ENCODE measurements at regions not wholly inside any gene's neighbourhood (a gene's known extent, or its start where the extent isn't known, plus 50 kb on each side); places are given as distances from the start of the nearest gene placed in this dataset.

DNA sequence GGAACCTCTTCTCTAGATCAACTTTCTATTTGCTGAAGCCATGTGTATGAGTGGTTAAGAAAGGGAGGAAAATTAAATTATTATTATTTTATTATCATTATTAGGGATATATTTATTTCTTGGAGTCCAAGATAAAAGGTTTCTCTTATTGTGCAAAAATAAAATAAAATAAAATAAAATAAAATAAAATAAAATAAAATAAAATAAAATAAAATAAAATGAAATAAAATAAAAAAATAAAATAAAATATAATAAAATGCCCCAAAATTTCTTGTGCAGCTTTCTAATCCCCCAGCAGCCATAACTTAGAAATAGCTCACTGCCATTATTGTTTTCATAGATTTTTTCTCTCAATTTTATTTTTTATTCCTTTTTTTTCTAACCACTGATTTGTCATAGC lies 526.8 kb downstream of the VGLL3 start:
- intact Hi-C loops (cut with micrococcal nuclease) = no loop called here
- H3K27ac ChIP-seq (ENCODE audit: low read length in 2 of 2) = no peak overlapping the region
- no peak overlapping the region for H3K4me3 Mint-ChIP-seq
- CTCF ChIA-PET = no interaction called here
- H4K20me1 ChIP-seq (ENCODE audit: control insufficient read depth, insufficient read depth, low read length, poor library complexity, severe bottlenecking) = no peaks in the 10 kb centered on the region
- DNase-seq (no peak), ATAC-seq (ENCODE audit: low read depth) (no peak)
- no peaks in the 10 kb centered on the region for H3K79me2 ChIP-seq (ENCODE audit: control insufficient read depth, insufficient read depth, low read length)
- no peak overlapping the region for H3K27ac Mint-ChIP-seq
- no peak overlapping the region for H3K9ac ChIP-seq (ENCODE audit: low read length)
- no peak for TF ChIP-seq EZH2 (IDR thresholded peaks at IDR 0.05; ENCODE audit: borderline replicate concordance, insufficient read depth, low read depth, low read length, poor library complexity, severe bottlenecking)
- TF ChIP-seq, protein P1, sequence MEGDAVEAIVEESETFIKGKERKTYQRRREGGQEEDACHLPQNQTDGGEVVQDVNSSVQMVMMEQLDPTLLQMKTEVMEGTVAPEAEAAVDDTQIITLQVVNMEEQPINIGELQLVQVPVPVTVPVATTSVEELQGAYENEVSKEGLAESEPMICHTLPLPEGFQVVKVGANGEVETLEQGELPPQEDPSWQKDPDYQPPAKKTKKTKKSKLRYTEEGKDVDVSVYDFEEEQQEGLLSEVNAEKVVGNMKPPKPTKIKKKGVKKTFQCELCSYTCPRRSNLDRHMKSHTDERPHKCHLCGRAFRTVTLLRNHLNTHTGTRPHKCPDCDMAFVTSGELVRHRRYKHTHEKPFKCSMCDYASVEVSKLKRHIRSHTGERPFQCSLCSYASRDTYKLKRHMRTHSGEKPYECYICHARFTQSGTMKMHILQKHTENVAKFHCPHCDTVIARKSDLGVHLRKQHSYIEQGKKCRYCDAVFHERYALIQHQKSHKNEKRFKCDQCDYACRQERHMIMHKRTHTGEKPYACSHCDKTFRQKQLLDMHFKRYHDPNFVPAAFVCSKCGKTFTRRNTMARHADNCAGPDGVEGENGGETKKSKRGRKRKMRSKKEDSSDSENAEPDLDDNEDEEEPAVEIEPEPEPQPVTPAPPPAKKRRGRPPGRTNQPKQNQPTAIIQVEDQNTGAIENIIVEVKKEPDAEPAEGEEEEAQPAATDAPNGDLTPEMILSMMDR (IDR thresholded peaks at IDR 0.05) = no peak
- no peaks in the 10 kb centered on the region for H3K4me1 Mint-ChIP-seq
- no peaks in the 10 kb centered on the region for H3K27me3 ChIP-seq (replicated peaks in 1 of 4; ENCODE audit: control extremely low read depth in 1 of 4, control insufficient read depth in 3 of 4, insufficient read depth in 4 of 4, low read length in 3 of 4)
- H3K4me1 ChIP-seq (ENCODE audit: control insufficient read depth in 2 of 2, insufficient read depth in 2 of 2, low read length in 2 of 2) = no peaks in the 10 kb centered on the region
- POLR2A ChIA-PET = no interaction called here
- H3K4me2 ChIP-seq (replicated peaks; ENCODE audit: low read depth, low read length, poor library complexity, severe bottlenecking) = no peak overlapping the region
- H3K9me3 Mint-ChIP-seq (ENCODE audit: insufficient read depth) = peaks cover 4% of the 10 kb centered on the region
- no peaks in the 10 kb centered on the region for H3K36me3 ChIP-seq (replicated peaks in 1 of 2; ENCODE audit: control extremely low read depth in 1 of 2, control insufficient read depth in 1 of 2, extremely low read depth in 1 of 2, insufficient read depth in 2 of 2, low read length in 1 of 2)
- H3K27me3 Mint-ChIP-seq = no peaks in the 10 kb centered on the region
- no peak overlapping the region for H2AFZ ChIP-seq (ENCODE audit: insufficient read depth, low read depth, low read length, poor library complexity, severe bottlenecking)
- no peak overlapping the region for H3K4me3 ChIP-seq (ENCODE audit: control extremely low read depth in 1 of 5, extremely low read depth in 1 of 5, insufficient read depth in 1 of 5, low read depth in 2 of 5, low read length in 4 of 5)
- H3K9me3 ChIP-seq (ENCODE audit: control extremely low read depth in 1 of 3, control insufficient read depth in 2 of 3, insufficient read depth in 1 of 3, low read length in 2 of 3) = no peaks in the 10 kb centered on the region

DNA sequence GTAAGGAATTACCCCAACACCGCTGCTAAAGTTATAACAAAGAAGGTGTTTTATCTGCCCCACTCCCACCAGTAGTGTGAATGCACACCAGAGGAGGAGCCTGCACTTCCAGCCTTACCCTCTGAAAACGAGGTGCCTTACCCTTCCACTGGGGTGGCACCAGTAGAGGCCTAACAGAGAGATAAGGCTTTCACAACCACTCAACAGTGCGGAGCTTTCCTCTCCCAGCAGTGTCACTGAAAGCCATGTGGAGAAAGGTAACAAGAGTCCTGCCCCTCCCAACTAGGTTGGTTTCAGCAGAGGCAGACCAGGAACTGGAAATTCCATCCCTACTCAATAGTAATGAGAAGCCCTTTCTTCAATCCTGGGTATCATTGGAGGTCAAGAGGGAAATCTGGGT lies 539.2 kb downstream of the VGLL3 start:
- Mint-ChIP-seq H3K27ac (no peak overlapping the region), H3K9me3 (ENCODE audit: insufficient read depth) (no peaks in the 10 kb centered on the region), H3K4me3 (no peak overlapping the region), H3K27me3 (no peaks in the 10 kb centered on the region), H3K4me1 (no peaks in the 10 kb centered on the region)
- intact Hi-C loops (cut with micrococcal nuclease) = no loop called here
- no peaks in the 10 kb centered on the region for H3K36me3 ChIP-seq (replicated peaks in 1 of 2; ENCODE audit: control extremely low read depth in 1 of 2, control insufficient read depth in 1 of 2, extremely low read depth in 1 of 2, insufficient read depth in 2 of 2, low read length in 1 of 2)
- TF ChIP-seq EZH2 (IDR thresholded peaks at IDR 0.05; ENCODE audit: borderline replicate concordance, insufficient read depth, low read depth, low read length, poor library complexity, severe bottlenecking) = no peak
- TF ChIP-seq, protein P1 (IDR thresholded peaks at IDR 0.05) = no peak
- ATAC-seq (ENCODE audit: low read depth) = no peak
- H3K27me3 ChIP-seq (replicated peaks in 1 of 4; ENCODE audit: control extremely low read depth in 1 of 4, control insufficient read depth in 3 of 4, insufficient read depth in 4 of 4, low read length in 3 of 4) = no peaks in the 10 kb centered on the region
- no peak overlapping the region for H3K9ac ChIP-seq (ENCODE audit: low read length)
- H2AFZ ChIP-seq (ENCODE audit: insufficient read depth, low read depth, low read length, poor library complexity, severe bottlenecking) = no peak overlapping the region
- no peaks in the 10 kb centered on the region for H4K20me1 ChIP-seq (ENCODE audit: control insufficient read depth, insufficient read depth, low read length, poor library complexity, severe bottlenecking)
- 67% methylated on average over 3 of the region's 3 CpGs for WGBS (ENCODE audit: insufficient coverage)
- no peak overlapping the region for H3K4me2 ChIP-seq (replicated peaks; ENCODE audit: low read depth, low read length, poor library complexity, severe bottlenecking)
- no peaks in the 10 kb centered on the region for H3K4me1 ChIP-seq (ENCODE audit: control insufficient read depth in 2 of 2, insufficient read depth in 2 of 2, low read length in 2 of 2)
- CTCF ChIA-PET = no interaction called here
- no peaks in the 10 kb centered on the region for H3K9me3 ChIP-seq (ENCODE audit: control extremely low read depth in 1 of 3, control insufficient read depth in 2 of 3, insufficient read depth in 1 of 3, low read length in 2 of 3)
- H3K4me3 ChIP-seq (ENCODE audit: control extremely low read depth in 1 of 5, extremely low read depth in 1 of 5, insufficient read depth in 1 of 5, low read depth in 2 of 5, low read length in 4 of 5) = no peak overlapping the region
- POLR2A ChIA-PET = no interaction called here
- H3K27ac ChIP-seq (ENCODE audit: low read length in 2 of 2) = no peak overlapping the region
- no peaks in the 10 kb centered on the region for H3K79me2 ChIP-seq (ENCODE audit: control insufficient read depth, insufficient read depth, low read length)
- DNase-seq = no peak
